ENCODE measurements at regions not wholly inside any gene's neighbourhood (a gene's known extent, or its start where the extent isn't known, plus 50 kb on each side); places are given as distances from the start of the nearest gene placed in this dataset.

DNA sequence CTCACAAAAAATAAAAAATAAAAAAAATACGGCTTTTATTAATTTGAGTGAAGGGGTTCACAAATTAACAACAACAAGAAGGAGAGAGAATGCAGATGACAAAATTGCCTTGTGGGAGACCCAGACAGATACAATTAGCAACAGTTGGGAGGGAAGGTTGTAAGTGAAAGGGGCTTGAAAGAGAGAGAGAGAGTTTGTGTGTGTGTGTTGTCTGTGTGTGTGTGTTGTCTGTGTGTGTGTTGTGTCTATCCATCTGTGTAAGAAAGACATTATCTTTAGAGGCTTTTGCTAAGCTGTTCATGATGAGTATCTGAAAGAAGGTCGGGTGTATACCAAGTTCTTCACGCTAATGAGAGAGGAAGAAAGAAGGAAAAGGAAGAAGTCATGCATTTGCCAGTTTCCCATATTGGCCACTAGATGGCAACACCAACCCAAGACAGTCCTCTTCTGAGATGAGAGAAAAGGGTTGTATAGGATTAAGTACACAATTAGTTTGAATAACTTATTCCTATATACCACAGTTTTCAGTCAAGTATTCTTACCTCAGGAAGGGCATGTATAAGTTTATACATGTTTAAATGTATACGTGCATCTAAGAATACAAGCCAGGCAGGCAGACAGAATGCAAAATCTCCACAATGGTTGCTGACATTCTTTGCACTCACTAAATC lies 63.7 kb upstream of the CD2AP start:
- TF ChIP-seq EP300 (IDR thresholded peaks at IDR 0.05; ENCODE audit: borderline replicate concordance) (no peak), YY1 (IDR thresholded peaks at IDR 0.05; ENCODE audit: low read depth) (no peak), CREB1 (IDR thresholded peaks at IDR 0.05; ENCODE audit: low read depth) (no peak), TEAD4 (IDR thresholded peaks at IDR 0.05) (no peak), TAF1 (IDR thresholded peaks at IDR 0.05; ENCODE audit: low read depth) (no peak), NFIC (IDR thresholded peaks at IDR 0.05) (no peak), ZBTB7A (IDR thresholded peaks at IDR 0.05; ENCODE audit: low read depth) (no peak), RAD21 (IDR thresholded peaks at IDR 0.05; ENCODE audit: low read depth) (peak; percentile 95)

DNA sequence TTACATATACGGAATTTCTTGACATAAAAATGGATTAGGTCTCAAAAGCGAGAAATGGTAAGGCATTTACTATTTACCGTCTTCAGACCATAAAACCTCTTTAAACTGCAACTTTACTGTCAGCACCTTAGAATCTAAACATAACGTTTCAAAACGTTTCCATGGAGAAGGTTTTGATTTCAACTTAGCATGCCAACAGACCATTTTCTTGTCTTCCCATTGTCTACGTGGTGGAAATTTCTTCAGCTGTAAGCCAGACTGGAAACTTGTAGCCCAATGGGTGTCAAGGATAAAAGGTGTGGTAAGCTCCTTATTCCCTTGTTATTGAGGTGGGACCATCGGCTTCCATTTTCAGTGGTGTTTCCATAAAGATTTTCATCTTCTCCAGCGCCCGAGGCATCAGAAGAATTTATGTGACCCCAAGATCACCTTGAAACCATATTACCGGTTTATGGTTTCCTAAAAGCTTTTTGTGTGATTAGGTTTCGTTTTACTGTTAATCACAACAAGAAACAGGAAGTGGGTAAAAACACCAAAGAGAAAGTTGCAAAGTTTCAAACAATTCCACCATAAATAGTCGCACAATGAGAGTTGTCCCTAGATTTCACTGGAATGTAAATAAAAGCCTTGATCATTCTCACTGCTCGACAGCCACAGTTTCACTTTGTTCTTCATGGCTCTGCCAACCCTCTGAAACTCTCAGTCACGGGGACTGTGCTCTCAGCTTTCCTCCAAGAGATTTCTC lies 63.0 kb upstream of the CD2AP start:
- TF ChIP-seq TEAD4 (IDR thresholded peaks at IDR 0.05) (no peak), EGR1 (IDR thresholded peaks at IDR 0.05) (no peak), FOXM1 (IDR thresholded peaks at IDR 0.05; ENCODE audit: borderline replicate concordance, low read depth) (no peak), TAF1 (IDR thresholded peaks at IDR 0.05; ENCODE audit: low read depth) (no peak), CEBPB (IDR thresholded peaks at IDR 0.05) (no peak), YY1 (IDR thresholded peaks at IDR 0.05; ENCODE audit: low read depth) (no peak), NFIC (IDR thresholded peaks at IDR 0.05) (no peak), TCF12 (IDR thresholded peaks at IDR 0.05; ENCODE audit: low read depth) (no peak), CREB1 (IDR thresholded peaks at IDR 0.05; ENCODE audit: low read depth) (no peak)
- TF ChIP-seq, protein P1, sequence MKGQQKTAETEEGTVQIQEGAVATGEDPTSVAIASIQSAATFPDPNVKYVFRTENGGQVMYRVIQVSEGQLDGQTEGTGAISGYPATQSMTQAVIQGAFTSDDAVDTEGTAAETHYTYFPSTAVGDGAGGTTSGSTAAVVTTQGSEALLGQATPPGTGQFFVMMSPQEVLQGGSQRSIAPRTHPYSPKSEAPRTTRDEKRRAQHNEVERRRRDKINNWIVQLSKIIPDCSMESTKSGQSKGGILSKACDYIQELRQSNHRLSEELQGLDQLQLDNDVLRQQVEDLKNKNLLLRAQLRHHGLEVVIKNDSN (IDR thresholded peaks at IDR 0.05) = no peak
- TF ChIP-seq, protein P2, sequence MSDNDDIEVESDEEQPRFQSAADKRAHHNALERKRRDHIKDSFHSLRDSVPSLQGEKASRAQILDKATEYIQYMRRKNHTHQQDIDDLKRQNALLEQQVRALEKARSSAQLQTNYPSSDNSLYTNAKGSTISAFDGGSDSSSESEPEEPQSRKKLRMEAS (IDR thresholded peaks at IDR 0.05) = no peak

DNA sequence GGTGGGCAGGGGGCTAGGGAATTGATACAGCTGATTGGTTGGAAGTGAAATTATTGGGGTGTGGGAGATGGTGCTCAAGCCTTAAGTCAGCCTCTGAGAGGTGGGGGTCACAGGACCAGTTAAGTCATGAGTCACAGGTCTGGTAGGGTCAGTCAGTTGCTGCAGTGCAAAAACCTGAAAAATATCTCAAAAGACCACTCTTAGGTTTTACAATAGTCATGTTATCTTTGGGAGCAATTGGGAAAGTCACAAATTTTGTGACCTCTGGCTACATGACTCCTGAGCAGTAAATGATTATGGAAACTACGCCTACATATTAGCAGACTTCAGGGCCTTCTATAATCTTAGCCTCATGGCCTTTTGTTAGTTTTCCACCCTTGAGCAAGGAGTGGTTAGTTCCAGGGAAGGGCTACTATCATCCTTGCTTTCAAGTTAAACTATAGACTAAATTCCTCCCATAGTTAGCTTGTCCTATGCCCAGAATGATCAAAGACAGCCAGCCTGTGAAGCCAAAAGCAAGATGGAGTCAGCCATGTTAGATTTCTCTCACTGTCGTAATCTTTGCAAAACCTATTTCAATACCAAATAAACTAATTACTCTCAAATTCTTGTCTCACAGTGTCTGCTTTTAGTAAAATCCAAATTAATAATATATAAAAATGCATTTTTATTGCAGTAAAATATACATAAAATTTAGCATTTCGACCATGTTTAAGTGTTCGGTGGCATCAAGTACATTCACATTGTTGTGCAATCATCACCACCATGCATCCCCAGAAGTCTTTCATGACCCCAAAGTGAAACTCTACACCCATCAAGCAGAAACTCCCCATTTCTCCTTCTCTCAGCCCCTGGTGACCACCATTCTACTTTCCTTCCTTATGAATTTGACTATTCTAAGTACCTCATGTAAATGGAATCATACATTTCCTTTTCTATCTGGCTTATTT lies 60.9 kb upstream of the CD2AP start:
- TF ChIP-seq EP300 (IDR thresholded peaks at IDR 0.05; ENCODE audit: borderline replicate concordance) (no peak), YY1 (IDR thresholded peaks at IDR 0.05; ENCODE audit: low read depth) (no peak), NFIC (IDR thresholded peaks at IDR 0.05) (no peak)
- TF ChIP-seq, protein P1 (IDR thresholded peaks at IDR 0.05) = no peak
- TF ChIP-seq, protein P3, sequence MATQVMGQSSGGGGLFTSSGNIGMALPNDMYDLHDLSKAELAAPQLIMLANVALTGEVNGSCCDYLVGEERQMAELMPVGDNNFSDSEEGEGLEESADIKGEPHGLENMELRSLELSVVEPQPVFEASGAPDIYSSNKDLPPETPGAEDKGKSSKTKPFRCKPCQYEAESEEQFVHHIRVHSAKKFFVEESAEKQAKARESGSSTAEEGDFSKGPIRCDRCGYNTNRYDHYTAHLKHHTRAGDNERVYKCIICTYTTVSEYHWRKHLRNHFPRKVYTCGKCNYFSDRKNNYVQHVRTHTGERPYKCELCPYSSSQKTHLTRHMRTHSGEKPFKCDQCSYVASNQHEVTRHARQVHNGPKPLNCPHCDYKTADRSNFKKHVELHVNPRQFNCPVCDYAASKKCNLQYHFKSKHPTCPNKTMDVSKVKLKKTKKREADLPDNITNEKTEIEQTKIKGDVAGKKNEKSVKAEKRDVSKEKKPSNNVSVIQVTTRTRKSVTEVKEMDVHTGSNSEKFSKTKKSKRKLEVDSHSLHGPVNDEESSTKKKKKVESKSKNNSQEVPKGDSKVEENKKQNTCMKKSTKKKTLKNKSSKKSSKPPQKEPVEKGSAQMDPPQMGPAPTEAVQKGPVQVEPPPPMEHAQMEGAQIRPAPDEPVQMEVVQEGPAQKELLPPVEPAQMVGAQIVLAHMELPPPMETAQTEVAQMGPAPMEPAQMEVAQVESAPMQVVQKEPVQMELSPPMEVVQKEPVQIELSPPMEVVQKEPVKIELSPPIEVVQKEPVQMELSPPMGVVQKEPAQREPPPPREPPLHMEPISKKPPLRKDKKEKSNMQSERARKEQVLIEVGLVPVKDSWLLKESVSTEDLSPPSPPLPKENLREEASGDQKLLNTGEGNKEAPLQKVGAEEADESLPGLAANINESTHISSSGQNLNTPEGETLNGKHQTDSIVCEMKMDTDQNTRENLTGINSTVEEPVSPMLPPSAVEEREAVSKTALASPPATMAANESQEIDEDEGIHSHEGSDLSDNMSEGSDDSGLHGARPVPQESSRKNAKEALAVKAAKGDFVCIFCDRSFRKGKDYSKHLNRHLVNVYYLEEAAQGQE (IDR thresholded peaks at IDR 0.05; ENCODE audit: low read depth) = no peak

DNA sequence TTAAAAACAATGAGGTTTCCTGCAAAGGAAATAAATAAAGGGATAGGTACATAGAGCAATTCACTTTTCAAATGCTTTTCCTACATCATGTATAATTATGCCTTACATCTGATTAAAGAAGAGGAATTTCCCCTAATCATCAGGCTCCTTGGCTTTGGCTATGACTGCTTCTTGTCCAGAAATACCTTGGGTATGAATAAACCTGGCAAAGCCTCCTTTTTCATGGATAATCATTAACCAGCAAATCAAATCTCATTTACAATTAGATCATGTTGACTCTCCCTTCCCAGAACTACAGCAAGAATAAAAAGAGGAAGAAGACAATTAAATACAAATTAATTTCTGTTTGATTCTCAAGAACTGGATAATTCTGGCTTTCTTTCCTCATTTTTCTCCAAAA lies 58.0 kb upstream of the CD2AP start:
- no peak for TF ChIP-seq TCF12 (IDR thresholded peaks at IDR 0.05; ENCODE audit: low read depth)
- no peak for TF ChIP-seq FOXM1 (IDR thresholded peaks at IDR 0.05; ENCODE audit: borderline replicate concordance, low read depth)
- TF ChIP-seq, protein P2 (IDR thresholded peaks at IDR 0.05) = no peak
- TF ChIP-seq TEAD4 (IDR thresholded peaks at IDR 0.05) = no peak
- TF ChIP-seq YY1 (IDR thresholded peaks at IDR 0.05; ENCODE audit: low read depth) = no peak
- no peak for TF ChIP-seq CEBPB (IDR thresholded peaks at IDR 0.05)
- TF ChIP-seq, protein P1 (IDR thresholded peaks at IDR 0.05) = no peak
- TF ChIP-seq TAF1 (IDR thresholded peaks at IDR 0.05; ENCODE audit: low read depth) = no peak

DNA sequence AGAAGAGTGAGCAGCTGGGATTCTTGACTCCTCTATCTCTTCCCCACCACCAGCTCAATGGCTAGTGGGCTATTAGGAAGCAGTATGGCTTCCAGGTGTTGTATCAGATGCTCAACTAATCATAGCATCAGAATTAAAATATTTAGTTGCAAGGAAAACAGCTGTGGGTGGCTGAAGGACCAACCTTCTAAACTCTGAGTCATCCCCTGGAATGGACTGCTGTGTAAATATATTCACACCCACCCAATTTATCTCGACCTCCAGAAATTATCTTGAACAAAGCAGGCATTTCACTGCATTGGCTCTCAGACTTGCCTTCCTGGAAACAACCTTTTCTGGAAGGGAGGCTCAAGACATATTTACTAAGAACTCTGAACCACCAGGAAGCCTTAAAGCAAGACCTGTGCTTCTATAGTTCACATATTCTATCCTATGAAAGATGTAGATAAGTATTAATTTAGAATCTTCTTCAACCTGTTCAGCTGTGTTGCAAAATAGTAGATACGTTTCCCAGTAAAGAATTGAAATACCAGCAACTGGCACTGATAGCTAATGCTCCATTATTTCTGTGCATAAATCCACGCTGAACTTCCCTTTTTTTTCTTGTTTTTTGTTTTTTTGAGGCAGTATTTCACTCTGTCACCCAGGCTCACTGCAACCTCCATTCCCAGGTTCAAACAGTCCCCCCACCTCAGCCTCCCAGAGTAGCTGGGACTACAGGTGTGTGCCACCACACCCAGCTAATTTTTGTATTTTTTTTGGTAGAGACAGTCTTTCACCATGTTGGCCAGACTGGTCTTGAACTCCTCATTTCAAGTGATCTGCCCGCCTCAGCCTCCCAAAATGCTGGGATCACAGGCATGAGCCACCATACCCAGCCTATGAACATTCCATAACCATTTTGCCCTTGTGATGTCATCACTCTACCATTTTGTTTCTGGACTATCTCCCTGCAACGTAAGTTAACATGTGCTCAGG lies 56.9 kb upstream of the CD2AP start:
- no peak for TF ChIP-seq TCF12 (IDR thresholded peaks at IDR 0.05; ENCODE audit: low read depth)
- TF ChIP-seq ZBTB7A (IDR thresholded peaks at IDR 0.05; ENCODE audit: low read depth) = no peak
- no peak for TF ChIP-seq RAD21 (IDR thresholded peaks at IDR 0.05; ENCODE audit: low read depth)
- TF ChIP-seq CEBPB (IDR thresholded peaks at IDR 0.05) = no peak
- TF ChIP-seq TAF1 (IDR thresholded peaks at IDR 0.05; ENCODE audit: low read depth) = no peak
- TF ChIP-seq, protein P3 (IDR thresholded peaks at IDR 0.05; ENCODE audit: low read depth) = no peak
- no peak for TF ChIP-seq YY1 (IDR thresholded peaks at IDR 0.05; ENCODE audit: low read depth)
